ENCODE measurements at regions not wholly inside any gene's neighbourhood (a gene's known extent, or its start where the extent isn't known, plus 50 kb on each side); places are given as distances from the start of the nearest gene placed in this dataset.

GRCh38 chr12:114850661-114851275, 166.8 kb upstream of the TBX3 start:
- TF ChIP-seq, protein P1, sequence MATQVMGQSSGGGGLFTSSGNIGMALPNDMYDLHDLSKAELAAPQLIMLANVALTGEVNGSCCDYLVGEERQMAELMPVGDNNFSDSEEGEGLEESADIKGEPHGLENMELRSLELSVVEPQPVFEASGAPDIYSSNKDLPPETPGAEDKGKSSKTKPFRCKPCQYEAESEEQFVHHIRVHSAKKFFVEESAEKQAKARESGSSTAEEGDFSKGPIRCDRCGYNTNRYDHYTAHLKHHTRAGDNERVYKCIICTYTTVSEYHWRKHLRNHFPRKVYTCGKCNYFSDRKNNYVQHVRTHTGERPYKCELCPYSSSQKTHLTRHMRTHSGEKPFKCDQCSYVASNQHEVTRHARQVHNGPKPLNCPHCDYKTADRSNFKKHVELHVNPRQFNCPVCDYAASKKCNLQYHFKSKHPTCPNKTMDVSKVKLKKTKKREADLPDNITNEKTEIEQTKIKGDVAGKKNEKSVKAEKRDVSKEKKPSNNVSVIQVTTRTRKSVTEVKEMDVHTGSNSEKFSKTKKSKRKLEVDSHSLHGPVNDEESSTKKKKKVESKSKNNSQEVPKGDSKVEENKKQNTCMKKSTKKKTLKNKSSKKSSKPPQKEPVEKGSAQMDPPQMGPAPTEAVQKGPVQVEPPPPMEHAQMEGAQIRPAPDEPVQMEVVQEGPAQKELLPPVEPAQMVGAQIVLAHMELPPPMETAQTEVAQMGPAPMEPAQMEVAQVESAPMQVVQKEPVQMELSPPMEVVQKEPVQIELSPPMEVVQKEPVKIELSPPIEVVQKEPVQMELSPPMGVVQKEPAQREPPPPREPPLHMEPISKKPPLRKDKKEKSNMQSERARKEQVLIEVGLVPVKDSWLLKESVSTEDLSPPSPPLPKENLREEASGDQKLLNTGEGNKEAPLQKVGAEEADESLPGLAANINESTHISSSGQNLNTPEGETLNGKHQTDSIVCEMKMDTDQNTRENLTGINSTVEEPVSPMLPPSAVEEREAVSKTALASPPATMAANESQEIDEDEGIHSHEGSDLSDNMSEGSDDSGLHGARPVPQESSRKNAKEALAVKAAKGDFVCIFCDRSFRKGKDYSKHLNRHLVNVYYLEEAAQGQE (IDR thresholded peaks at IDR 0.05; ENCODE audit: low read depth) = no peak
- TF ChIP-seq, protein P2, sequence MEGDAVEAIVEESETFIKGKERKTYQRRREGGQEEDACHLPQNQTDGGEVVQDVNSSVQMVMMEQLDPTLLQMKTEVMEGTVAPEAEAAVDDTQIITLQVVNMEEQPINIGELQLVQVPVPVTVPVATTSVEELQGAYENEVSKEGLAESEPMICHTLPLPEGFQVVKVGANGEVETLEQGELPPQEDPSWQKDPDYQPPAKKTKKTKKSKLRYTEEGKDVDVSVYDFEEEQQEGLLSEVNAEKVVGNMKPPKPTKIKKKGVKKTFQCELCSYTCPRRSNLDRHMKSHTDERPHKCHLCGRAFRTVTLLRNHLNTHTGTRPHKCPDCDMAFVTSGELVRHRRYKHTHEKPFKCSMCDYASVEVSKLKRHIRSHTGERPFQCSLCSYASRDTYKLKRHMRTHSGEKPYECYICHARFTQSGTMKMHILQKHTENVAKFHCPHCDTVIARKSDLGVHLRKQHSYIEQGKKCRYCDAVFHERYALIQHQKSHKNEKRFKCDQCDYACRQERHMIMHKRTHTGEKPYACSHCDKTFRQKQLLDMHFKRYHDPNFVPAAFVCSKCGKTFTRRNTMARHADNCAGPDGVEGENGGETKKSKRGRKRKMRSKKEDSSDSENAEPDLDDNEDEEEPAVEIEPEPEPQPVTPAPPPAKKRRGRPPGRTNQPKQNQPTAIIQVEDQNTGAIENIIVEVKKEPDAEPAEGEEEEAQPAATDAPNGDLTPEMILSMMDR (IDR thresholded peaks at IDR 0.05 in 2 of 3, conservative IDR thresholded peaks at IDR 0.05 in 1 of 3; ENCODE audit: borderline replicate concordance in 1 of 3, insufficient read depth in 1 of 3, low read depth in 2 of 3, low read length in 2 of 3) = no peak
- TF ChIP-seq FOSL1 (IDR thresholded peaks at IDR 0.05; ENCODE audit: low read depth) (no peak), POLR2A (IDR thresholded peaks at IDR 0.05; ENCODE audit: borderline replicate concordance, extremely low read depth, insufficient read depth, insufficient read length) (no peak), EZH2phosphoT487 (IDR thresholded peaks at IDR 0.05; ENCODE audit: borderline replicate concordance) (no peak), EZH2 (IDR thresholded peaks at IDR 0.05) (no peak)

All from HCT116 (cell line).